ENCODE measurements at regions not wholly inside any gene's neighbourhood (a gene's known extent, or its start where the extent isn't known, plus 50 kb on each side); places are given as distances from the start of the nearest gene placed in this dataset.

DNA sequence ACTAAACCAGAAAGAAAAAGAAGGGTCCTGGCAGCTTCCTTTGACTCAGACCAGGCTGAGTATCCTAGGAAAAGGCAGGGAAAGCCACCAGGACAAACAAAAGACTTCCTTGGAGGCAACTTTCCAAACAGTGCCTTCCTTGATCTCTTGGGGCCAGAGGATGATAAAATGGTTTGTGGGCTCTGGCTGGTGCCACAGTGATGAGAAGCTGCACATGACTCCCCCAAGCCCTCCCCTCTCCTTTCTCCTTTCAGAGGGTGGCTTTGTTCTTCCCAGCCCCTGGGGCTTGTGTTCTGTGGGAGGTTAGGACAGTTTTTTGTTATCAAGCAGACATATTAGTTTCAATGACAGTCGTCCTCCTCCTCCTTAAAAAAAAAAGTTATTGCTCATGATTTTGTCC lies 183.2 kb downstream of the SEM1 start:
- no peak for TF ChIP-seq CTCF (IDR thresholded peaks at IDR 0.05)
- TF ChIP-seq ZNF671 (CRISPR knock-in tag; IDR thresholded peaks at IDR 0.05): no peak
- no peak for TF ChIP-seq ESRRA (CRISPR knock-in tag; IDR thresholded peaks at IDR 0.05; ENCODE audit: borderline replicate concordance)
